ENCODE measurements at regions not wholly inside any gene's neighbourhood (a gene's known extent, or its start where the extent isn't known, plus 50 kb on each side); places are given as distances from the start of the nearest gene placed in this dataset.
"Not testable (repeated sequence)": the region's sequence is repeated elsewhere in the genome, so short reads cannot be mapped to it uniquely, and the experiment has no call there.

DNA sequence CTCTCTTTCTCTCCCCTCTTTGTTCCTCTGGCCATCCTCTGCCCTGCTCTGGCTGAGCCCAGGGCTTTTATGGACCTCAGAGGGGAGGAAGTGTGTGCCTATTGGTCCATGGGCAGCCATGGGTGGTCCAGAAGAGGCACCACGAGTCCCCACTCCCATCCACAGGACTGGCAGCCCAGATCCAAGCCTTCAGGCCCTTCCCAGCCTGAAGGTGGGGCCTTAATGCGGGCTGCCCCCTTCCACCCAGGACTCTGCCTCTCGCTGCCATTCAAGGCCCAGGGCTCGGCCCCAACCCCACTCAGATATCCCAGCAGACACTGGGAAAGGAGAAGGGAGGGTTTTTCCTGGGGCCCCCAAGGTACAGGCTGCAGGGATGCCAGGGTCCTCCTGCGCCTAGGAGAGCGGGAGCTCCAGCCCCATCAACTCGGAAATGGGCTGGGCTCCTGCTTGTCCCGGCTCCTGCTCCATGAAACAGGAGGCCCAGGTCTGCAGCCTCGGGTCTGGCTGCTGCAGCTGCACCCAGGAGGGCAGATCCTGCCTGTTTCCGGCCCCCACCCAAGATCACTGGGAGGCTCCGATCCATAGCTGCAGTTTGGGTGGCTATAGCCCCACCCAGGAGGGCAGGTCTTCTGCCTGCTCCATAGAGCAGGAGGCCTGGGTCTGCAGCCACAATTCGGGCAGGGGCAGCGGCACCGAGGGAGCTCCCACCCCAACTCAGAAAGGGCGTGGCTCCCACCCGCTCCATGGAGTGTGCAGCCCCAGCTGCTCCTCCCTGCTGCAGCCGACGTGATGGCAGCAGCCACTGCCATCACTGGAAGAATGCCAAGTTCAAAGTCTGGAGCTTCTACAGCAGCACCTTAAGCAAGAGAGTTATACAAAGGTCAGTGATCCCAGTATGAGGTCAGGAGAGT, 116.6 kb upstream of the RBBP8 start:
- no peak for DNase-seq (ENCODE audit: low read depth)

DNA sequence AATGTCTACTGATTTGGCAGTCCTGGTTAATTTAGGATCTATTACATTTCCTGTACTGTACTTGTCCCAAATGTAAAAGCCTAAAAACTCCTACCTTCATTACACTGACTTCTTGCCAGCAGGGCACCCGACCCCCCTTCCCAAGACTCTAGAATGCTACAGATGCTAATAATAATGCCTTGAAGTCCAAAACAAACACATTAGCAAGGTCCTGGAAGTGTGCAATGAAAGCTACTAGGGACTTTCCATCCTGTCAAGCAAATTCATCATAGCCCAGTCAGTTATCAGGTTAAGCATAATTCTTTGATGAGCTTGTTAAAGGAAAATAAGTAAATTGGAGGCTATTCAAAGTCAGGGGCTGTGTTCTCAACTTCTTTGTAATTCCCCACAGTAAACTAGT, 115.3 kb upstream of the RBBP8 start:
- DNase-seq (ENCODE audit: low read depth) = no peak

DNA sequence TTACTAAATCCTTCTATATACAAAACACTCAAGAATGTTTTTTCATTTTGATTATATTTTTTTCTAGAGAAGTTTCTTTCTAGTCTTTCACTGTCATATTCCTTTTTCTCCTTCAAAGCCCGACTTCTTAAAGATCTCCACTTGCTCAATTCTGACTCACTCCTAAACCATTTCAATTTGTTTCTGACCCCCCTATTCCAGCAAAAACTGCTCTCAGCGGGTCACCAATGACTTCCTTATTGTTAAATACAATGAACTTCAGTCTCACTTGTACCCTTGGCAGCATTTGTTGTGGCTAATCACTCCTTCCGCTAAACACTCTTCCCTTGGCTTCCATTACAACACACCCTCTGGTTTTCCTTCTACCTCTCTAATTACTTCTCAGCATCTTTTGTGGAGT, 111.1 kb upstream of the RBBP8 start:
- DNase-seq (ENCODE audit: low read depth) = peak; percentile 55

DNA sequence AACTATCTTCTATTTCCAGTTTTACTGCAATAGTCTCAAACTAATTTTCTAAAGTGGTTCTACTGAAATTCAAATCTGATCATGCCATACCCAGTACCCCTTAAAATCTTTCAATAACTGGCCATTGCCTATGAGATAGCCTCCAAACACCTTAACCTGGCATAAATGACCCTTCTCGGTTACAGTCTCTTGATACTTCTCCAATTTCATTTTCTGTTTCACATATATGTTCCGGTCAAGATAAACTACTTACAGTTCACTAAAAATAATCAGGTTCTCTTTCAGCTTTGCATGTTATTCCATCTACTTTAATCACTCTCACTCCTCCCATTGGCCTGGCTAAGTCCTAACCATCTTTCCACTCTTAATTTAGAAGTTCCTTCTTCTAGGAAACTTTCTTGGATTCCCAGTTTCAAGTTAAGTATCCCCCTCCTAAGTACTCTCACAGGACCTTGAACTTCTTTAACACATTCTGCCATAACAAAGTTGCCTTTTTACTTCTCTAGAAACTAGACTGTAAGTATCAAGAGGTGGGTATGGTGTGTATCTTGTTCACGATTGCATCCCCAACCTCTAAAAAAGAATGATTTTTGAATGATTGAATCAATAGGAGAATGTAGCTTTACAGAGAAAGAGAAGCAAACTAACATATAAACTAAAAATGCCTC, 110.2 kb upstream of the RBBP8 start:
- DNase-seq (ENCODE audit: low read depth) = no peak

DNA sequence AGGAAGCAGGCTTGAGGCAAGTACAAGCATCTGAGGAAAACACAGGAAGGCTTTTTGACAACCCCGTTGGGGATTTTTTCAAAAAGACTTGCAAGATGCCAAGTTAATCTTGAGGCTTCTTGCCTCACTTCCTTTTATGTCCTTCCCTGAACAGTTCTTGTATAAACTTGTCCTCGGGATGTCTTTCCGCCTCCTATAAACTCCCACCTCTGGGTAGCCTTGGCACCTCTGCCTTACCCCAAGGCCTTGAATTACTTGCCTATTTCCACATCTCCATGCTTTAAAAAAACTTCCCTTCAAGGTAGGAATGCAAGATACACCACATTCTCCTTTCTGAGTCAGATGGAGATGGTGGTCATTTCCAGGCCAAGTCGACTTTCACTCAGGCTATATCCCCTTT, 106.4 kb upstream of the RBBP8 start:
- peak; percentile 25 for DNase-seq (ENCODE audit: low read depth)

DNA sequence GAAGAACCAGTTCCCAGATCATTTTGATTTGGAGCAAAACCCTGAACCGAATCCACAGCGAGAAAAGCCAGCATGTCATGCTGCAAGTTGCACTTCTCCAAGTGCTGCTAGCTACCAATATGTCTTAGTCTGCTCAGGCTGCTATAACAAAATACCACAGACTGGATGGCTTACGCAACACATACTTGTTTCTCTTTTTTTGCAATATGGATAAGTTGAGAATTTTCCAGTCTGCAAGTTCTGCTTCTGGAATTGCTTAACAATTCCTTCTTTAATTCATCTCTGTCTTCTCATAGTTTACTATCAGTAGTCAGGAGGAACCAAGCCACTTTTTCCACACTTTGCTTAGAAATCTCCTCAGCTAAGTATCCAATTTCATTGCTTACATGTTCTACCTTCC, 105.9 kb upstream of the RBBP8 start:
- peak; percentile 18 for DNase-seq (ENCODE audit: low read depth)

DNA sequence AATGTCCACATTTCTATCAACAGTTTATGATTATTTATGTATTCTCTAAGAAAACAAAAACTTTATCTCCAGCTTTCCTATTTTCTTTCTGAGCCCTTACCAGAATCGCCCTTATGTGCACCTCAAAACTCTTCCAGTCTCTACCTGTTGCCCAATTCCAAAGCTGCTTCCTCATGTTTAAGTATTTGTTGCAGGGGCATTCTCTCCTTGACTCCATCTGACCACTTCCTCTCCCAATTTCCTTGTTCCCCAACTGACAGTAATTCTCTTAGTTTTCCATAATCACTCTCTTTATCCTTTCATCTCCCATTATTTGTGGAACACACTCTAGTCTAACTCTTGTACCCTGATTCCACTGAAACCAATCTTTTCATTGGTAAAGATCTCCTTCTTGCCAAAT, 105.4 kb upstream of the RBBP8 start:
- no peak for DNase-seq (ENCODE audit: low read depth)

DNA sequence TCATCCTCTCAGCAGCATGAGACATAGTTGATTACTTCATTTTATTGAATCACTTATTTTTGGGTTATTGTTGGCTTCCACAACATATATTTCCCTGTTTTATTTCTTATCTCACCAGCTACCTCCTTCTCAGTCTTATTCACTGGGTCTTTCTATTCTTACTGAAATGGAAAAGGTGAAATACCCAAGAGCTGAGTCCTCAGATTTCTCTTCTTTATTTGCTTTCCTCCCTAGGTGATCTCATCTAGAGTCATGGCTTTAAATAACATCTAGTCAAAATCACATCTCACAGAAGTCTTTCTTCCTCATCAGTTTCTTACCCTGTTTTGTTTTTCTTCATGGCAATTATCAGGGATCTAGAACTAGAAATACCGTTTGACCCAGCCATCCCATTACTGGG, 105.0 kb upstream of the RBBP8 start:
- DNase-seq (ENCODE audit: low read depth) = peak; percentile 31

DNA sequence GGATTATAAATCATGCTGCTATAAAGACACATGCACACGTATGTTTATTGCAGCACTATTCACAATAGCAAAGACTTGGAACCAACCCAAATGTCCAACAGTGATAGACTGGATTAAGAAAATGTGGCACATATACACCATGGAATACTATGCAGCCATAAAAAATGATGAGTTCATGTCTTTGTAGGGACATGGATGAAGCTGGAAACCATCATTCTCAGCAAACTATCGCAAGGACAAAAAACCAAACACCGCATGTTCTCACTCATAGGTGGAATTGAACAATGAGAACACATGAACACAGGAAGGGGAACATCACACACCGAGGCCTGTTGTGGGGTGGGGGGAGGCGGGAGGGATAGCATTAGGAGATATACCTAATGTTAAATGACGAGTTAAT, 104.5 kb upstream of the RBBP8 start:
- DNase-seq (ENCODE audit: low read depth) = not testable (repeated sequence)

DNA sequence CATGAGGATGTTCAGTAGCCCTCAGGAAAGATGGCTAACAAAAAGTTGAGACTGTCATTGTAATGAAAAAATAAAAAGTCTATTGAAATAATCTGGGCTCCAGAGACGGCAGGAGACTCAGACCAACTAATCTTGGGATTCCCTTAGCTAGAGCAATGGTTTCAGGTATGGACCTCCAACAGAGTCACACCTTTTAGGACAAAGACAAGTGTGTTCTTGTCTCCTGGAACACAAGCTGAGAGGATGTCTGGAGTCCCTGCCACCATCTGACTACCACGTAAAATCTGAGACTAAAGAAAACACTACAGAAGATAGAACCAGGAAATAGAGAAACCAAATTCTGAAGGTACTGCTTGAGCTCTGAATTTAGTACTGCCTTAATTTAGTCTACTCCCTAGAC, 103.3 kb upstream of the RBBP8 start:
- no peak for DNase-seq (ENCODE audit: low read depth)

DNA sequence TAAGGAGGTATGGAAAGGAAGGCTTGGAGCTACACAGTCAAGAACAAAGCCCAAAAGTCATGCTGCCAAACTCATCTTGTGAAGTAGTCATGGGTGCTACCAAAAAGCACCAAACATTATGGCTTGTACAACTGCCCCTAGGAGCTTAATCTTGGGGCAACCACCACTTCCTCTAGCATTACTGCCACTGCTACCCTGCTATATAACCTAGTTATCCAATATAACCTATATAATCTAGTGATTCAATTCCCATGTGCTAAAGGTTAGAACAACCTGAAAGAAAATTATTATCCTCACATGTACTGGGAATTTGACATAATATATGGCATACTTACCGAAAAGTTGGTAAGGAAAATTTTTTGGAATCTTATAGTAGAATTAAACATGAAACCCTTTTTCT, 102.6 kb upstream of the RBBP8 start:
- DNase-seq (ENCODE audit: low read depth) = no peak

DNA sequence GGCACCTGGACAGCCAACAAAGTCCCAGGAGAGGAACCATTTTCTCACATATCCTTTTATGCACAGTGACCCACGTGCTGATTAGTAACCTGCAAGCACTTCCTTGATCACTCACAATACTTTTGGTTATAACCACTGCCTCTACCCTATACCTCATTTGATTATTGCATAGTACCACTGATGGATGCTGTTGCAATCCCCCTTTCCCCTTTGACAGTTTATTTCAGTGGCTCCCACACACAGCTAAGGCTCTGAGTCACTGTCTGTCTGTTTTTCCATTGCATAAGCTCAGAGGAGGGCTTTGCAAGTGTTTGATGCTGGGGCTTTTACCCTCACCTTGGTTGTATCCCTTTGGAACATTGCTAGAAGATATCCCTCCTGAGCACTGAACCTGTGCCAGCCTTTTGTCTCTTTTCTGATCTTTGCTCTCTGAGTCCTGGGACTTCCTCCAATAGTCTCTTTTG, 101.7 kb upstream of the RBBP8 start:
- peak; percentile 39 for DNase-seq (ENCODE audit: low read depth)

DNA sequence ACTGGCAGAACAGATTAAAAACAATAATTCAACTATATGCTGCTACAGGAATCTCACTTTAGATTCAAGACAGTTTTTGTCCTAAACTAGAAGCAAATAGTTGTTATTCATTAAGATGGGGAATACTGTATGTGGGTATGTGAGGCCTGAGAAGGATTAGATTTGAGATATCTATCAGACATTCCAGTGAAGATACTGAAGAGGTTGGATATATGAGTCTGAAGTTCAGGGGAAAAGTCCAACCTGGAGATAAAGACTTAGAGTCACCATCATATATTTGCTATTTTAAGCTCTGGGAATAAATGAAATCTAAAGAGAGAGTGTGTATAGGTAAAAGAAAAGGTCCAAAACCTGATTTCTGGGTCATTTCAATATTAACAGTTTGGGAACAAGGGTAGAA, 96.2 kb upstream of the RBBP8 start:
- DNase-seq (ENCODE audit: low read depth) = no peak

DNA sequence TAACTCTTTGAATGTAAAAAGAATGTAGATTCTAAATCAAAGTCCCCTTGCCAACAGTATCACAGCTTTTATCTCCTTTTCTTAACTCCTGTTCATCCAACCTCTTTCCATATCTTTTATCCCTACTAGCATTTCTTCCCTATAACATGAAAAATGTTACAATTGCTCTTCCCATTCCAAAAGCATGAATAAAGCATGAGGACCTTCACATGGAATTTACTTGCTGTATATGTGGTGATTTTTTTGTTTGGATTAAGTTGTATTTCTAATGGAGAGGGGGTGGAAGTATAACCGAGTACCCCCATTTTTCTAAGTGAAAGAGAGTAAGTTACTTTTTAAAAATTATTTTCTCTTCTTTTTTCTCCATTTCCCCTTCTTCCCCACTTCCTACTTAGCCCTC, 94.9 kb upstream of the RBBP8 start:
- peak; percentile 11 for DNase-seq (ENCODE audit: low read depth)

DNA sequence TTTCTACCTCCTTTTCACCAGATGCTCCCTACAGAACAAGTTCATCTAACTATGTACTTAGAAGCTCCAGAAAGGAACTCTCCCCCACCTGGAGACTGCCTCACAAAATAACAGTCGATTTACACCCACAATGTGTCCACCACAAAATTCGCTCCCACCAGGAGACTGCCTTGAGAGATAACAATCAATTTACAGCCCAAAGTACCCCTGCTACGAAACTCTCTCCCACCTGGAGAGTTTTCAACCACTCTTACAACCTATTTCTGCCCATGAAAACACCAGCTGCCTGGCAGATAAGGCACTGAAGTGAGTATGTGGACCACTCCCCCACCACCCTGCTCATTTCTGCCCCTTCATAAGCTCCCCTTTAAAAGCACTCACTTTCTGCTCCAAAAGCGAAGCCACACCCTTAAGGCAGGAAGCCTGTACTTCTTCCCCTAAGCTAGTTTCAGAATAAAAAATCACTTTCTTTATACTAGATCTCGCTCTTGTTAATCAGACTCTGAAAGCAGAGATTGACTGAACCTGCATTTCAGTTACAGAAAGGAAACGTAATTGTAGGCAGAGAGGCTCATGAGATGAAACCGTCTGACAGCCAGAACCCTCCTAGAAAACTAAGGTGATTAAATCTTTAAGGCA, 94.4 kb upstream of the RBBP8 start:
- DNase-seq (ENCODE audit: low read depth) = no peak

DNA sequence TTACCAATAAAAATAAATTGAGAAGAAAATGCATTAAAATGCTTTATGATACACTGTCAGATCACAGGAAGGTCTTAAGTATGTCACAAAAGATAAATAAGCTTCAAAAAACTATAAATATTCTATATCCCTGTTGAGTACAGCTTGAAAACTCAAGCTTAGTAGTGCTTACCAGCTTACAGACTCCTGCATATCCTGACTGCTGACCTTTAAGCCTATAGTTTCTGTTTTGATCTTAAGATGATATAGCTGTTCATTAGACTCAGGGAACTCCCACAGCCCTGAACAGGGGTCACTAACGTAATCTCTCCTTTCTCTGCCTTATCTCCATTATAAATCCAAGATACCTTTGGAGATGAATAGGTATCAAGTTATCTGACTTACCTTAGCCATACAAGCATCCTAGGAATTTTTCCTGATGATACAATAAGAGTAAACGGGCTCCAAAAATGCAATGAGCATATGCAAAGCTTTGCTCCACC, 93.7 kb upstream of the RBBP8 start:
- no peak for DNase-seq (ENCODE audit: low read depth)

DNA sequence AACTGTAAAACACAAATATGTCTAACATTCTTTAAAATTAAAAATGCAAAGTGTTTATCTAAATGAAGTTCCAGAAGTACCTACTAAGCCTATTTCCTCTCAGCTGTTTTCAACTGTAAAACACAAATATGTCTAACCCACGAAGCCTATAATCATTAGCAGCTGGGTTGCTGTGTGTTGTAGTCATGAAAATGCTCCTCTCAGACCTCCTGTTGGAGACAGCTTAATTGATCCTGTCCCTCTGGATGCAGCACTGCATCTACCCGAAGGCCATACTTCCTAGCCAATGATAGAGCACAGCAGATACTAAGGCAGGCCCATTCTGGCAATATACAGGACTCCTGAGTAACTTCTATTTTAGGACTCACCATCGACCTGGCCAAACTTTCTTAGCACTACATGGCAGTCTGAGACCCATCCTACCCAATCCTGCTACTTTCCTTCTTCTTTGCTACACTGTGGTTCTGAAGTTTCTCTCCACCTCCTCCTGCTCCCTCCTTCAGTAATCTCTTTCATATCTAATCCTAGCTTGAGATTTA, 92.5 kb upstream of the RBBP8 start:
- peak; percentile 64 for DNase-seq (ENCODE audit: low read depth)

DNA sequence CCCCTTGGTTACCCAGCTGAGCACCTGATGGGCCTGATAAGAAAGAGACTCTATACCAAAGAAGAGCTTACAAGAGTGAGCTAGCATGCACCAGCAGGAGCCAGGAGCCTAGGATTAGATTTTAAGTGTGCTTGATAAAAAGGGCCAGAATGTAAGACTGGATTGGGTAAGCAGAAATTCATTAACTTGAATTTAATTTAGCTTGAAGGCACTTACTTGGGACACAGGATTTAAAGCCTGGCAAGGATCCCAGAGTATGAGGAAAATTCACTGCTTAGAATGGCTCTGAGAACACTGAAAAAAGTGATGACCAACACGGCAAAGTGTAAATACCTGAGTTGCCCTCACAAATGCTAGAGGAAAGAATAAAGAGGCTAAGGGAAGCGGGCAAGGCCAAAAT, 91.3 kb upstream of the RBBP8 start:
- peak; percentile 54 for DNase-seq (ENCODE audit: low read depth)

DNA sequence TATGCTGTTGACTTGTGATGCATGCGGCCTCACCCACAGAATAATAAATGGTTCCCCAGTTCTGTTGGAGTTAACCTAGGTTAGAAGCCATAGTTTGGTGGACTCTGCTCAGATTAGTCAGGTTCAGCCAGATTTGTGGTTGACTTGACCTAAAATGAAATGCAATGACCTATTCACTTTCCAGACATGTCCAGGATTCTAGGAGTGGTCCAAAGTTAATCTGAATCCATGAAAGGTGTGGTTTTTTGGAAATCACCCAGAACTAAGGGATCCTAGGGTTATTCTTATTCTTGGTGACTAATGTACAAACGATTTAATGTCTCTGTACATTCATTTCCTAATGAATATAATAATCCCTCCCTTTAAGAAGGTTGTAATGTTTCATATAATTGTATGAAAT, 88.9 kb upstream of the RBBP8 start:
- no peak for DNase-seq (ENCODE audit: low read depth)

DNA sequence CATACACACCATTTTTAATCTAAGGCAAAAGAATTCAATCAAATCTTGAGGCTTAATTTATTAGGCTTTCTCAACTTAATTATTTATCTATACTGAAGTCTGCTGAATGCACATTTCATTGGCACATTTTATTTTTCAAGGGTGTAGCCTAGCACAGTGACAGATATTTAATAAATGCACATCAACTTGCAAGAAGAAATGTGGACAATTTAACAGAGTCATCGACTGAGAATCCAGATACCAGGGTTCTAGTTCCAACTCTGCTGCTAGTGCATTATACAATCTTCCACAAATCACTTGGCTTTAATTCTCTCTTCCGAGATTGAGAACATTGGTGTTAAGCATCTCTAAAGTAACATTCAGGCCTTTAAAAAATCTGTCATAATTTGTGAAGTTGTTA, 88.5 kb upstream of the RBBP8 start:
- no peak for DNase-seq (ENCODE audit: low read depth)

DNA sequence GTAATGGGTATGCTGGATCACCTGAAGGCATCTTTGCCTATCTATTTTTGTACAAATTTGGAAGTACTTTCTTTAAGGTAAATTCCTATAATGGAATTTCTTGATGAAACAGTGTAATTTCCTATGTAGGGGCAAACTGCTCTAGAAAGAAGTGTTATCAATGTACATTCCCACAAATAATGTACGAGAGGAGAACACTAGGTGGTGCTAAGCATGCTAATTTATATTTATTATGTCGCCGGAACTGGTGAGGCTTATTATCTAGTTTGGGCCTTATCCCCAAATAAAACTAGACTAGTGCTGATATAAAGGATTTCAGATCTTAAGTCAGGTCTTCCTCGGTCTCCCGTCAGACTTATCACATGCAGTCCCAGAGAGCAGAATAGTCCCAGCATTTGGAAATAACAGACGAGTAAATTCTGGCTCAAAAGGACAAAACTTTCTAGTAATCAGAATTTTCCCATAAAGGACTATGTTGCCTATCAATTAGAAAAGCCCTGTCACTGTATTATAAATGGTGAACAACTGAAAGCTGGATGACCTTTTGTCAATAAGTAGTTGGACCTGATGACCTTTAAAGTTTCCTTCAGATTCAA, 86.9 kb upstream of the RBBP8 start:
- DNase-seq (ENCODE audit: low read depth) = peak; percentile 16

DNA sequence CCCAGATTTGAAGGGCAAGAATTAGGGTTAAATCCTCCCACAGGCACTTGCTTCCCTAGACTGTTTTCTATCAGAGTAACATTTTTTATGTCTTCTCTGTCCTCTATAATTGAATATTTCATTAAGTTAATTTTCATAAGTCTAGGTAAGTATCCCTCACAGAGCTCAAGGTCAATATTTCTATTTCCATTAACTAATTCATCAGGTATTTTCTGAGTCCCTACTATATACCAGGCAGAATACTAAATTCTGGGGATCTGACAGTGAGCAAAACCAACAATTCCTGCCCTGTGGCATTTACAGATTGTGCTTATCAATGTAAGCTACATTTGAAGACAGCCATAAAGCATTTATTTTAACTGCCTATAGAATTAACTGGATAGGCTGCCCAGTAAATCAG, 86.4 kb upstream of the RBBP8 start:
- DNase-seq (ENCODE audit: low read depth) = no peak

All from EH (cell line).